ENCODE measurements at regions not wholly inside any gene's neighbourhood (a gene's known extent, or its start where the extent isn't known, plus 50 kb on each side); places are given as distances from the start of the nearest gene placed in this dataset.

- DNase-seq (ENCODE audit: low read depth): no peak
Measured at GRCh38 chr4:111494471-111494870, 650.8 kb upstream of the FAM241A start.

GRCh38 chr4:111494971-111495370 lies 650.3 kb upstream of the FAM241A start:
- no peak for DNase-seq (ENCODE audit: low read depth)

GRCh38 chr4:111499291-111499690 lies 646.0 kb upstream of the FAM241A start:
- no peak for DNase-seq (ENCODE audit: low read depth)

GRCh38 chr4:111499706-111500105 lies 645.5 kb upstream of the FAM241A start:
- DNase-seq (ENCODE audit: low read depth): no peak

- no peak for DNase-seq (ENCODE audit: low read depth)
Measured at GRCh38 chr4:111500858-111501257, 644.4 kb upstream of the FAM241A start.

- DNase-seq (ENCODE audit: low read depth): no peak
Measured at GRCh38 chr4:111501946-111502345, 643.3 kb upstream of the FAM241A start.

- DNase-seq (ENCODE audit: low read depth): no peak
Measured at GRCh38 chr4:111502626-111503025, 642.6 kb upstream of the FAM241A start.

- DNase-seq (ENCODE audit: low read depth): no peak
Measured at GRCh38 chr4:111506706-111507105, 638.5 kb upstream of the FAM241A start.

- DNase-seq (ENCODE audit: low read depth): no peak
Measured at GRCh38 chr4:111510535-111510934, 634.7 kb upstream of the FAM241A start.

GRCh38 chr4:111512081-111512783 lies 633.0 kb upstream of the FAM241A start:
- no peak for DNase-seq (ENCODE audit: low read depth)

GRCh38 chr4:111519683-111520082 lies 625.6 kb upstream of the FAM241A start:
- no peak for DNase-seq (ENCODE audit: low read depth)

- no peak for DNase-seq (ENCODE audit: low read depth)
Measured at GRCh38 chr4:111530446-111530845, 614.8 kb upstream of the FAM241A start.

GRCh38 chr4:111535792-111536191 lies 609.5 kb upstream of the FAM241A start:
- no peak for DNase-seq (ENCODE audit: low read depth)

GRCh38 chr4:111537165-111537564 lies 608.1 kb upstream of the FAM241A start:
- no peak for DNase-seq (ENCODE audit: low read depth)

- DNase-seq (ENCODE audit: low read depth): no peak
Measured at GRCh38 chr4:111537871-111538270, 607.4 kb upstream of the FAM241A start.

- DNase-seq (ENCODE audit: low read depth): no peak
Measured at GRCh38 chr4:111540671-111541070, 604.6 kb upstream of the FAM241A start.

- DNase-seq (ENCODE audit: low read depth): no peak
Measured at GRCh38 chr4:111542056-111542455, 603.2 kb upstream of the FAM241A start.

GRCh38 chr4:111546881-111547280 lies 598.4 kb upstream of the FAM241A start:
- DNase-seq (ENCODE audit: low read depth): no peak

- DNase-seq (ENCODE audit: low read depth): no peak
Measured at GRCh38 chr4:111556141-111556781, 589.0 kb upstream of the FAM241A start.

- DNase-seq (ENCODE audit: low read depth): no peak
Measured at GRCh38 chr4:111556851-111557250, 588.4 kb upstream of the FAM241A start.

GRCh38 chr4:111562826-111563225 lies 582.4 kb upstream of the FAM241A start:
- no peak for DNase-seq (ENCODE audit: low read depth)

GRCh38 chr4:111572470-111572869 lies 572.8 kb upstream of the FAM241A start:
- no peak for DNase-seq (ENCODE audit: low read depth)

- DNase-seq (ENCODE audit: low read depth): no peak
Measured at GRCh38 chr4:111573386-111573785, 571.9 kb upstream of the FAM241A start.

- no peak for DNase-seq (ENCODE audit: low read depth)
Measured at GRCh38 chr4:111579767-111580166, 565.5 kb upstream of the FAM241A start.
